ENCODE measurements at regions not wholly inside any gene's neighbourhood (a gene's known extent, or its start where the extent isn't known, plus 50 kb on each side); places are given as distances from the start of the nearest gene placed in this dataset.

DNA sequence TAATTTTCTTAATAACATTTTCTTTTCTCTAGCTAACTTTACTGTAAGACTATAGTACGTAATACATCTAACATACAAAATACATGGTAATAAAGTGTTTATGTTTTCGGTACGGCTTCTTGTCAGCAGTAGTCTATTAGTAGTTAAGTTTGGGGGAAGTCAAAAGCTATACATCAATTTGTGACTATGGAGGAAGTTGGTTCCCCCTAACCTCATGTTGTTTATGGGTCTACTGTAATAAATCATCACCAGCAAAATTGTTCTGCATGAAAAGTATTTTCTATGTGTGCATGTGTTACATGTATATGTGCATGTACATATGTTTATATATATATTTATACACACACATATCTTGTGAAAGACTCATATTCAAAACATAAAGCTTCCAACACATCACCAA, 303.0 kb downstream of the TRIB2 start:
- Histone ChIP-seq H3K36me3 (no peaks in the 10 kb centered on the region), H3K4me3 (no peak overlapping the region), H3K4me1 (no peaks in the 10 kb centered on the region), H3K27ac (no peak overlapping the region), H3K27me3 (no peaks in the 10 kb centered on the region), H3K9me3 (peaks cover 0 to under 1% (median 0%) of the 10 kb centered on the region in 4 donors)
- TF ChIP-seq, protein P1, sequence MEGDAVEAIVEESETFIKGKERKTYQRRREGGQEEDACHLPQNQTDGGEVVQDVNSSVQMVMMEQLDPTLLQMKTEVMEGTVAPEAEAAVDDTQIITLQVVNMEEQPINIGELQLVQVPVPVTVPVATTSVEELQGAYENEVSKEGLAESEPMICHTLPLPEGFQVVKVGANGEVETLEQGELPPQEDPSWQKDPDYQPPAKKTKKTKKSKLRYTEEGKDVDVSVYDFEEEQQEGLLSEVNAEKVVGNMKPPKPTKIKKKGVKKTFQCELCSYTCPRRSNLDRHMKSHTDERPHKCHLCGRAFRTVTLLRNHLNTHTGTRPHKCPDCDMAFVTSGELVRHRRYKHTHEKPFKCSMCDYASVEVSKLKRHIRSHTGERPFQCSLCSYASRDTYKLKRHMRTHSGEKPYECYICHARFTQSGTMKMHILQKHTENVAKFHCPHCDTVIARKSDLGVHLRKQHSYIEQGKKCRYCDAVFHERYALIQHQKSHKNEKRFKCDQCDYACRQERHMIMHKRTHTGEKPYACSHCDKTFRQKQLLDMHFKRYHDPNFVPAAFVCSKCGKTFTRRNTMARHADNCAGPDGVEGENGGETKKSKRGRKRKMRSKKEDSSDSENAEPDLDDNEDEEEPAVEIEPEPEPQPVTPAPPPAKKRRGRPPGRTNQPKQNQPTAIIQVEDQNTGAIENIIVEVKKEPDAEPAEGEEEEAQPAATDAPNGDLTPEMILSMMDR (IDR thresholded peaks at IDR 0.05): no peak
- no peak for DNase-seq
- intact Hi-C loops (cut with DNase I): no loop called here
- no peak for ATAC-seq
- 89 to 92% methylated on average over 3 of the region's 3 CpGs for WGBS, 2 donors
- FAIRE-seq: no peak

DNA sequence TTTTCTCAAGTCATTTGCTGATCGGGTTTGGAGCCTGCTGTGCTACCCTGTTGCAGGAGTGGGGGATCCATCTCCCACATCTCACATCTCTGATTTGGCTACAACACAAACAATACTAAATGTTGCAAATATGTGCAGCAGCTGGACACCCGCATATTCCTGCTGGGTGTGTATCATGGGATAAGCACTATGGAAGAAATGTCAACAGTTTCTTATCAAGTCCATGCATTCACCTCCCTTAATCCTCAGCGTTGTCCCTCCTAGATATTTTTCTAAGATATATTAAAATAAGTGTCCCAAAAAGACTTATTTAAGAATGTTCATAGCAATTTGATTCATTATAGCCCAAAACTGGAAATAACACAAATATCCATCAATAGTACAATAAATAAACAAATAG, 303.7 kb downstream of the TRIB2 start:
- WGBS, 2 donors: 47 to 72% methylated on average over 3 of the region's 3 CpGs
- H3K9me3 ChIP-seq: peaks cover 0 to 3% (median 0%) of the 10 kb centered on the region in 4 donors
- intact Hi-C loops (cut with DNase I): no loop called here
- TF ChIP-seq, protein P1 (IDR thresholded peaks at IDR 0.05): no peak
- H3K27ac ChIP-seq: no peak overlapping the region
- H3K36me3 ChIP-seq: no peaks in the 10 kb centered on the region
- H3K27me3 ChIP-seq: no peaks in the 10 kb centered on the region
- H3K4me1 ChIP-seq: no peaks in the 10 kb centered on the region
- H3K4me3 ChIP-seq: no peak overlapping the region
- FAIRE-seq (no peak), ATAC-seq (no peak), DNase-seq (no peak)

DNA sequence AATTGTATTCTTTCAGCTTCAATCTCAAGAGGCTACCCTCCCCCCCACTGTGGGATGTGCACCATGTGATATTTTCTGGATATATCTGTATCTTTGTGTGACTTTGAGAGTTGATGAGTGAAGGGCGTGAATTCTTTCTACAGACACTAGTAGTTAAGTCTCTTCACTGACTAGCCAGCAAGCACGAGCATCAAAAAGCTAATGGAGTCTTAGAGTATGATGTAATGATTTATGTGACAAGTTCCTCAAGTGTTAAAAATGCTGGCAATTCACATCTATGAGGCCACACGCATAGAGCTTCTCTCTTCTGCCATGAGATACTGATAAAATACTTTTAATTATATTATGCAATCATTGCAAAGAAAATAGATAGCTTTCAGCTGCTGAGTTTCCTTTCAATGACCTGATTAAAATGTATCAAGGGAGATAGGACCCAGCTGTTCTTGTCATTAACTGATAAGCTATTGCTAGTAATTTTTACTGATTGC, 304.8 kb downstream of the TRIB2 start:
- ATAC-seq (no peak), DNase-seq (no peak), FAIRE-seq (no peak)
- TF ChIP-seq, protein P1 (IDR thresholded peaks at IDR 0.05): no peak
- 15 to 18% methylated on average over 3 of the region's 3 CpGs for WGBS, 2 donors
- no peaks in the 10 kb centered on the region for H3K4me1 ChIP-seq
- intact Hi-C loops (cut with DNase I): no loop called here
- no peaks in the 10 kb centered on the region for H3K27me3 ChIP-seq
- no peak overlapping the region for H3K4me3 ChIP-seq
- peaks cover 0 to 3% (median 0%) of the 10 kb centered on the region in 4 donors for H3K9me3 ChIP-seq
- no peak overlapping the region for H3K27ac ChIP-seq
- no peaks in the 10 kb centered on the region for H3K36me3 ChIP-seq

DNA sequence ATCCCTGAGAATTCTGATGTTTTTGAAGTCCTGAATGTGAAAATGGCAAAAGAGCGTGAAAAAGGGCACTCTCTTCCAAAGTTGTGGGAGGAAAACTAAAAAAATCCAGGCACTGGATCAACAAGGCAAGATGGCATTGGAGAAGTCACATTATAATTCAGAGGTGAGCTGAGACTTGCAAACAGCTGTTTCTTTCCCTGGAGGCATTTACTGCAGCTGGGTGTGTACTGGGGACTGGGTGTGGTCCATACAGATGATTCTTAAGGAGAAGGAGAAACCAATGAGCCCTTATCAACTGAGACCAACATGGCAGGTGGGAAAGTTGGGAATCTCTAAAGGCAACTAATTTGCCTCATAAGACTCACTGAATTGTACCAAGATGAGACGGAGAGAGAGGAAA, 313.9 kb downstream of the TRIB2 start:
- intact Hi-C loops (cut with DNase I): no loop called here
- H3K9me3 ChIP-seq: no peaks in the 10 kb centered on the region
- H3K4me3 ChIP-seq: no peak overlapping the region
- ATAC-seq (no peak), DNase-seq (no peak), FAIRE-seq (no peak)
- WGBS, 2 donors: 77 to 94% methylated on average over 2 of the region's 2 CpGs
- no peaks in the 10 kb centered on the region for H3K4me1 ChIP-seq
- TF ChIP-seq, protein P1 (IDR thresholded peaks at IDR 0.05): no peak
- no peak overlapping the region for H3K27ac ChIP-seq
- H3K27me3 ChIP-seq: no peaks in the 10 kb centered on the region
- no peaks in the 10 kb centered on the region for H3K36me3 ChIP-seq

DNA sequence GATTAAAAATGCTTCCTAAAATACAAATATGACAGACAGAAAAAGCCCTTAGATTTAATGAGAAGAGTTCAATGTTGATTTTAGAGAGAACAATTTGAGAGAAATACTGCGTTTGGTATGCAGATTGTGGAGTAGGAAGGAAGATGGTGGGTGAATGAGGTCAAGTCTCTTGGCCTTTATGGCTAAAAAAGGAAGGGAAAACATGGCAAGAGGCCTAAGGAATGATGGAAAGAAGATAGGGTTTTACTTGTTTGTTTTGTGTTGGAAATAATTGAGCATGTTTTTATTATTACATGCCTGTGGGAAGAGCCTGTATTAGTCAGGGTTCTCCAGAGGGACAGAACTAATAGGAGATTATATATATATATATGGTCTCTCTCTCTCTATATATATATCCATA, 318.1 kb downstream of the TRIB2 start:
- intact Hi-C loops (cut with DNase I): no loop called here
- Histone ChIP-seq H3K9me3 (no peaks in the 10 kb centered on the region), H3K36me3 (no peaks in the 10 kb centered on the region), H3K4me3 (no peak overlapping the region), H3K27me3 (no peaks in the 10 kb centered on the region), H3K27ac (no peak overlapping the region), H3K4me1 (no peaks in the 10 kb centered on the region)
- 74 to 79% methylated on average over 1 of the region's 1 CpG for WGBS, 2 donors
- DNase-seq (no peak), FAIRE-seq (no peak), ATAC-seq (no peak)
- TF ChIP-seq, protein P1 (IDR thresholded peaks at IDR 0.05): no peak

Measured in pancreas (tissue), 10 donors.